T-helper 1 cell (primary cell): ENCODE measurements at regions not wholly inside any gene's neighbourhood (a gene's known extent, or its start where the extent isn't known, plus 50 kb on each side); places are given as distances from the start of the nearest gene placed in this dataset.
A peak's percentile ranks its signal among the peaks of the same experiment; 100 is the strongest.

Experiments used
- DNase-seq, 5 donors: peaks; one replicate each; pipeline ENCODE4 v3.0.0-alpha.2; 2012 to 2020

GRCh38 chr7:142405122-142405765 lies 147.4 kb upstream of the PRSS58 start:
- DNase-seq = no peak

GRCh38 chr7:142401951-142402350 lies 144.1 kb upstream of the PRSS58 start:
- no peak for DNase-seq

GRCh38 chr7:142400042-142400533 lies 142.2 kb upstream of the PRSS58 start:
- DNase-seq = no peak

GRCh38 chr7:142391191-142391992 lies 133.5 kb upstream of the PRSS58 start:
- DNase-seq = peak in 3 of 5 donors; percentile 17 to 28 (median 27)

GRCh38 chr7:142389544-142389943 lies 131.7 kb upstream of the PRSS58 start:
- DNase-seq = no peak

- DNase-seq = peak in 1 of 5 donors; percentile 59
Measured at GRCh38 chr7:142385491-142386340, 127.9 kb upstream of the PRSS58 start.

- DNase-seq = peak in 1 of 5 donors; percentile 30
Measured at GRCh38 chr7:142384493-142384922, 126.7 kb upstream of the PRSS58 start.

- peak in 1 of 5 donors; percentile 41 for DNase-seq
Measured at GRCh38 chr7:142383841-142384492, 126.1 kb upstream of the PRSS58 start.

GRCh38 chr7:142381727-142382390 lies 124.0 kb upstream of the PRSS58 start:
- no peak for DNase-seq

- DNase-seq = no peak
Measured at GRCh38 chr7:142380069-142380468, 122.2 kb upstream of the PRSS58 start.

GRCh38 chr7:142379201-142379885 lies 121.5 kb upstream of the PRSS58 start:
- DNase-seq = no peak

GRCh38 chr7:142377567-142377966 lies 119.7 kb upstream of the PRSS58 start:
- DNase-seq = no peak

- no peak for DNase-seq
Measured at GRCh38 chr7:142376356-142376997, 118.6 kb upstream of the PRSS58 start.

GRCh38 chr7:142375710-142376313 lies 118.0 kb upstream of the PRSS58 start:
- no peak for DNase-seq

GRCh38 chr7:142372727-142373126 lies 114.9 kb upstream of the PRSS58 start:
- DNase-seq = no peak

GRCh38 chr7:142371586-142372377 lies 113.9 kb upstream of the PRSS58 start:
- DNase-seq = no peak

GRCh38 chr7:142365410-142365842 lies 107.6 kb upstream of the PRSS58 start:
- no peak for DNase-seq

GRCh38 chr7:142364551-142364950 lies 106.7 kb upstream of the PRSS58 start:
- no peak for DNase-seq

- DNase-seq = no peak
Measured at GRCh38 chr7:142362349-142362748, 104.5 kb upstream of the PRSS58 start.
